Hepatocyte (in vitro differentiated cells): ENCODE measurements at regions not wholly inside any gene's neighbourhood (a gene's known extent, or its start where the extent isn't known, plus 50 kb on each side); places are given as distances from the start of the nearest gene placed in this dataset.

Source experiments
- DNase-seq: peaks from one replicate; pipeline ENCODE4 v3.0.0-alpha.2; 2016; ENCODE audit warnings: low spot score
- H2AFZ ChIP-seq: fragments of 200-600 bp; sonication (generic); 2 replicates; pipeline ENCODE4 v1.6.0; 2016; ENCODE audit warnings: antibody characterized with exemption, mild to moderate bottlenecking
- H3K27ac ChIP-seq: fragments of 200-600 bp; sonication (generic); 2 replicates; pipeline ENCODE4 v1.5.1; 2016; ENCODE audit warnings: mild to moderate bottlenecking
- H3K27me3 ChIP-seq: fragments of 200-600 bp; sonication (generic); 2 replicates; pipeline ENCODE4 v1.6.1; 2016
- H3K36me3 ChIP-seq: fragments of 200-600 bp; sonication (generic); replicated peaks from 2 replicates; pipeline ENCODE4 v1.5.1; 2016; ENCODE audit warnings: low read depth; ENCODE audit not compliant: insufficient read depth
- H3K4me1 ChIP-seq: fragments of 200-600 bp; sonication (generic); 2 replicates; pipeline ENCODE4 v1.5.1; 2016; ENCODE audit warnings: mild to moderate bottlenecking, moderate library complexity; ENCODE audit not compliant: insufficient read depth
- H3K4me2 ChIP-seq: fragments of 200-600 bp; sonication (generic); 2 replicates; pipeline ENCODE4 v1.6.0; 2016
- H3K4me3 ChIP-seq: fragments of 200-600 bp; sonication (generic); 2 replicates; pipeline ENCODE4 v1.5.1; 2016; ENCODE audit warnings: mild to moderate bottlenecking
- H3K79me2 ChIP-seq: fragments of 200-600 bp; sonication (generic); 2 replicates; pipeline ENCODE4 v1.6.0; 2017; ENCODE audit warnings: mild to moderate bottlenecking
- H3K9me2 ChIP-seq: fragments of 200-600 bp; sonication (generic); replicated peaks from 2 replicates; pipeline ENCODE4 v1.6.0; 2017; ENCODE audit warnings: mild to moderate bottlenecking; ENCODE audit not compliant: insufficient read depth
- H3K9me3 ChIP-seq: fragments of 200-600 bp; sonication (generic); 2 replicates; pipeline ENCODE4 v1.5.1; 2016; ENCODE audit warnings: low read depth, mild to moderate bottlenecking
- H4K20me1 ChIP-seq: fragments of 200-600 bp; sonication (generic); 2 replicates; pipeline ENCODE4 v1.6.0; 2016; ENCODE audit warnings: mild to moderate bottlenecking; ENCODE audit not compliant: insufficient read depth, poor library complexity, severe bottlenecking
- EZH2 ChIP-seq: fragments of 200-600 bp; sonication (generic); IDR thresholded peaks from 2 replicates; pipeline ENCODE4 v1.6.1; 2016; ENCODE audit warnings: antibody characterized with exemption, mild to moderate bottlenecking, borderline replicate concordance
- EZH2phosphoT487 ChIP-seq: fragments of 200-600 bp; sonication (generic); IDR thresholded peaks from one replicate; pipeline ENCODE4 v1.6.1; 2018; ENCODE audit warnings: antibody characterized with exemption, mild to moderate bottlenecking, low read depth, moderate library complexity; ENCODE audit not compliant: unreplicated experiment, severe bottlenecking
- WGBS: methylation state at CpG from one replicate; pipeline ENCODE4 v1.1.6; 2016; ENCODE audit warnings: low lambda C conversion rate; ENCODE audit errors: missing lambda C conversion rate; 5-methylcytosine and 5-hydroxymethylcytosine counted together
- TF ChIP-seq, protein P1 (sequence below): fragments of 200-600 bp; sonication (generic); IDR thresholded peaks from 2 replicates; pipeline ENCODE4 v1.5.1; 2016; ENCODE audit warnings: antibody characterized with exemption, mild to moderate bottlenecking; ENCODE audit not compliant: poor library complexity

DNA sequence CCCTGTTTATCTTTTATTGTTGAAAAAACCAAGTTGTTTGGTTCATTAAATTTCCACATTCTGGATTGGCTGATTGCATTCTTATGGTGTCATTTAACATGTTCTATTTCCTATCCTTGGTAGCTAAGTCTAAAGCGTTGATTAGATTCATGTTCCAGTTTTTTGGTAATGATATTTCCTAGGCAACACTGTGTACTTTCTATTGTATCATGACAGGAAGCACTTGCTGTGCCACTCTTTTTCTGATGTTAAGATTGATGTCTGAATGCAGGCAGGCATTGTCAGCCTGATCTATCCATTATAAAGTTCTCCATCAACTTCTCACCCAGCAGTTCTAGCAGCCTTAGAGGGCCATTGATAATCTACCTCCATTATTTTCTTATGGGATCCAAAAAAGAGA is 91.1 kb upstream of the ARID2 start:
- H3K79me2 ChIP-seq = no peaks in the 10 kb centered on the region
- no peaks in the 10 kb centered on the region for H4K20me1 ChIP-seq
- no peaks in the 10 kb centered on the region for H3K36me3 ChIP-seq
- H3K27ac ChIP-seq = no peak overlapping the region
- H3K4me3 ChIP-seq = no peak overlapping the region
- TF ChIP-seq, protein P1, sequence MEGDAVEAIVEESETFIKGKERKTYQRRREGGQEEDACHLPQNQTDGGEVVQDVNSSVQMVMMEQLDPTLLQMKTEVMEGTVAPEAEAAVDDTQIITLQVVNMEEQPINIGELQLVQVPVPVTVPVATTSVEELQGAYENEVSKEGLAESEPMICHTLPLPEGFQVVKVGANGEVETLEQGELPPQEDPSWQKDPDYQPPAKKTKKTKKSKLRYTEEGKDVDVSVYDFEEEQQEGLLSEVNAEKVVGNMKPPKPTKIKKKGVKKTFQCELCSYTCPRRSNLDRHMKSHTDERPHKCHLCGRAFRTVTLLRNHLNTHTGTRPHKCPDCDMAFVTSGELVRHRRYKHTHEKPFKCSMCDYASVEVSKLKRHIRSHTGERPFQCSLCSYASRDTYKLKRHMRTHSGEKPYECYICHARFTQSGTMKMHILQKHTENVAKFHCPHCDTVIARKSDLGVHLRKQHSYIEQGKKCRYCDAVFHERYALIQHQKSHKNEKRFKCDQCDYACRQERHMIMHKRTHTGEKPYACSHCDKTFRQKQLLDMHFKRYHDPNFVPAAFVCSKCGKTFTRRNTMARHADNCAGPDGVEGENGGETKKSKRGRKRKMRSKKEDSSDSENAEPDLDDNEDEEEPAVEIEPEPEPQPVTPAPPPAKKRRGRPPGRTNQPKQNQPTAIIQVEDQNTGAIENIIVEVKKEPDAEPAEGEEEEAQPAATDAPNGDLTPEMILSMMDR = no peak
- TF ChIP-seq EZH2 = no peak
- no peak for TF ChIP-seq EZH2phosphoT487
- H3K9me3 ChIP-seq = no peaks in the 10 kb centered on the region
- H3K4me1 ChIP-seq = no peaks in the 10 kb centered on the region
- H3K9me2 ChIP-seq = no peaks in the 10 kb centered on the region
- no peak overlapping the region for H3K4me2 ChIP-seq
- no peaks in the 10 kb centered on the region for H3K27me3 ChIP-seq
- 97% methylated on average over 1 of the region's 1 CpG for WGBS
- H2AFZ ChIP-seq = no peak overlapping the region
- no peak for DNase-seq

DNA sequence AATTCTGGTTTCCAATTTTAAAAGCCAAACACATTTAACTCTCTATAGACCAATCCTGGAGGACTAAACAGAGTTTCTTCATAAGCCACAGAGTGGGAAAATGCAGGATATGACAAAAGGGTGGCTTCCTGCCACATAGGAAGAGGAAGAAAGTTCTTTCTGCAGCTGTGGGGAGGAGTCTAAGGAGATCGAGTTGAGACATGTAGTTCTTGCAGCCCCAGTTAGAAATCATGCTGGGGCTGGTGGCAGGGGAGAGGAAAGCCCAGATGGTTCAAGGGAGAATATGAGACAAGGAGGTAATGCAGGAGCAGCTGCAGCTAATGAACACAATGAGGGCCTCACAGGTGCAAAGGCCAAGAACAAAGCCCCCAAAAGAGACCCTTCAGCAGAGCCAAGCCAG is 85.0 kb upstream of the ARID2 start:
- no peak overlapping the region for H2AFZ ChIP-seq
- WGBS = 69% methylated on average over 1 of the region's 1 CpG
- TF ChIP-seq, protein P1 = no peak
- TF ChIP-seq EZH2 (no peak), EZH2phosphoT487 (no peak)
- H3K4me1 ChIP-seq = no peaks in the 10 kb centered on the region
- no peak overlapping the region for H3K4me3 ChIP-seq
- no peaks in the 10 kb centered on the region for H3K79me2 ChIP-seq
- no peak overlapping the region for H3K27ac ChIP-seq
- DNase-seq = no peak
- H3K4me2 ChIP-seq = no peak overlapping the region
- H3K9me3 ChIP-seq = no peaks in the 10 kb centered on the region
- no peaks in the 10 kb centered on the region for H3K27me3 ChIP-seq
- H4K20me1 ChIP-seq = no peaks in the 10 kb centered on the region
- no peaks in the 10 kb centered on the region for H3K36me3 ChIP-seq
- no peaks in the 10 kb centered on the region for H3K9me2 ChIP-seq

DNA sequence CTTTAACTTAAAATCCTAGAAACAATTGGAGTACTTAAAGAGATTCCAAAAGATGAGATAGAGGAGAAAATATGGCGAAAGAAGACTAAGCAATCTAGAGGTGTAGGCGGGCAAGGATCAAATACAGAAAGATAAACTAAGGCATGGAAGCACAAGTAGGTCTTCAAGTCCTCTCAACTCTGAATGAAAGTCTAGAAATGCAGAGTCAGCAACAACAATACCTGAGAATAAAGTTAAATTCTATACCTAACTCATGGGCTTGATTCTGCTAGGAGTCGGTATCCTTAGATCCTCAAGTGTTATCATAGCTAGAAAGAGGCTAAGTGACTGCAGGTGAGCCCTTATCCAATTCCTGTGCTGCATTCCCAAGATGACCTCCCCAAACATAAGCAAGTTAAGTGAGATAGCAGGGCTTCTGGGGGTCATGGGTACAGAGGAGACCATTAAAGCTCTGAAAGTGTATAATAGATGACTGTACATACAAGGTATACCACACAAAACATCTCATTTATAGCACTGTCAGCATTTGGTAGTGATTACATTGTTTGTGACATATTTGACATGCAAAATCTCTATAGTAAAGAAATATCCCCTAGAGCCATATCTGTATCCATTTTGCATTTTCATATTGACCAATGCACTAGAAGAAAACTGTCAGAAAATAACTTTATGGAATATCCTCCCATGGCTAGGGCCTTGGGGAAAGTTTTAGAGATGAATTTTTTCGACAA is 82.5 kb upstream of the ARID2 start:
- Histone ChIP-seq H3K9me3 (no peaks in the 10 kb centered on the region), H2AFZ (no peak overlapping the region)
- WGBS = 93% methylated on average over 4 of the region's 4 CpGs

More for the DNA sequence above, 82.5 kb upstream of the ARID2 start:
- Histone ChIP-seq H3K4me2 (no peak overlapping the region), H3K27ac (no peak overlapping the region), H3K4me1 (no peaks in the 10 kb centered on the region), H3K9me2 (no peaks in the 10 kb centered on the region), H3K4me3 (no peak overlapping the region), H3K36me3 (no peaks in the 10 kb centered on the region), H3K79me2 (no peaks in the 10 kb centered on the region), H4K20me1 (no peaks in the 10 kb centered on the region), H3K27me3 (no peaks in the 10 kb centered on the region)
- DNase-seq = no peak
- no peak for TF ChIP-seq EZH2
- no peak for TF ChIP-seq EZH2phosphoT487
- TF ChIP-seq, protein P1 = no peak
